SW480 (cell line): ENCODE measurements at regions not wholly inside any gene's neighbourhood (a gene's known extent, or its start where the extent isn't known, plus 50 kb on each side); places are given as distances from the start of the nearest gene placed in this dataset.

Source experiments
- DNase-seq: peaks from one replicate; pipeline ENCODE4 v3.0.0-alpha.2; 2016; ENCODE audit warnings: low spot score

- no peak for DNase-seq
Measured at GRCh38 chr10:43006490-43006889, 70.4 kb upstream of the RET start.

GRCh38 chr10:43012578-43012977 is 64.3 kb upstream of the RET start:
- DNase-seq = no peak

GRCh38 chr10:43013065-43013464 is 63.8 kb upstream of the RET start:
- no peak for DNase-seq

- no peak for DNase-seq
Measured at GRCh38 chr10:43024524-43024923, 52.3 kb upstream of the RET start.

GRCh38 chr10:43024942-43025700 is 51.7 kb upstream of the RET start:
- DNase-seq = no peak

GRCh38 chr10:43026039-43026973 is 50.6 kb upstream of the RET start:
- no peak for DNase-seq
